SK-N-SH (cell line): ENCODE measurements at regions not wholly inside any gene's neighbourhood (a gene's known extent, or its start where the extent isn't known, plus 50 kb on each side); places are given as distances from the start of the nearest gene placed in this dataset.

ENCODE experiments used
- CTCF ChIP-seq: fragments of 200-600 bp; sonication (generic); IDR thresholded peaks from 2 replicates; pipeline ENCODE4 v1.6.1; 2017; ENCODE audit warnings: antibody characterized with exemption, mild to moderate bottlenecking, moderate library complexity
- NFIC ChIP-seq: IDR thresholded peaks from 2 replicates; pipeline ENCODE4 v1.4.0; 2012; ENCODE audit warnings: borderline replicate concordance

- TF ChIP-seq CTCF (no peak), NFIC (no peak)
Measured at GRCh38 chr21:15250384-15250783, 185.6 kb upstream of the NRIP1 start.
